ENCODE measurements at regions not wholly inside any gene's neighbourhood (a gene's known extent, or its start where the extent isn't known, plus 50 kb on each side); places are given as distances from the start of the nearest gene placed in this dataset.

GRCh38 chr11:91771961-91772360, 452.7 kb upstream of the FAT3 start:
- WGBS (ENCODE audit: insufficient coverage, low coverage, low lambda C conversion rate, missing lambda C conversion rate) = 42% methylated on average over 1 of the region's 1 CpG
- intact Hi-C loops (cut with DNase I) = no loop called here
- no peak for ATAC-seq

GRCh38 chr11:91768783-91769182, 455.8 kb upstream of the FAT3 start:
- H3K4me3 ChIP-seq = no peak overlapping the region
- H3K4me1 ChIP-seq = no peaks in the 10 kb centered on the region
- H3K9me3 ChIP-seq = no peaks in the 10 kb centered on the region
- intact Hi-C loops (cut with DNase I) = no loop called here
- TF ChIP-seq CTCF (IDR thresholded peaks at IDR 0.05) = no peak
- no peak for TF ChIP-seq POLR2A (IDR thresholded peaks at IDR 0.05)
- DNase-seq (no peak), ATAC-seq (no peak)
- 100% methylated on average over 1 of the region's 1 CpG for WGBS (ENCODE audit: insufficient coverage, low coverage, low lambda C conversion rate, missing lambda C conversion rate)
- no peaks in the 10 kb centered on the region for H3K36me3 ChIP-seq
- no peaks in the 10 kb centered on the region for H3K27me3 ChIP-seq
- no peak overlapping the region for H3K27ac ChIP-seq

More at GRCh38 chr11:91771961-91772360, 452.7 kb upstream of the FAT3 start:
- no peak overlapping the region for H3K27ac ChIP-seq
- no peaks in the 10 kb centered on the region for H3K9me3 ChIP-seq
- no peaks in the 10 kb centered on the region for H3K36me3 ChIP-seq
- TF ChIP-seq CTCF (IDR thresholded peaks at IDR 0.05) (no peak), POLR2A (IDR thresholded peaks at IDR 0.05) (no peak)
- H3K4me1 ChIP-seq = no peaks in the 10 kb centered on the region
- no peaks in the 10 kb centered on the region for H3K27me3 ChIP-seq
- H3K4me3 ChIP-seq = no peak overlapping the region
- no peak for DNase-seq

- Histone ChIP-seq H3K4me1 (no peaks in the 10 kb centered on the region), H3K9me3 (no peaks in the 10 kb centered on the region), H3K27me3 (no peaks in the 10 kb centered on the region), H3K36me3 (no peaks in the 10 kb centered on the region), H3K4me3 (no peak overlapping the region), H3K27ac (no peak overlapping the region)
- intact Hi-C loops (cut with DNase I) = no loop called here
- DNase-seq (no peak), ATAC-seq (no peak)
- TF ChIP-seq POLR2A (IDR thresholded peaks at IDR 0.05) (no peak), CTCF (IDR thresholded peaks at IDR 0.05) (no peak)
Observed at GRCh38 chr11:91763331-91763730, 461.3 kb upstream of the FAT3 start.

- ATAC-seq (no peak), DNase-seq (no peak)
- WGBS (ENCODE audit: insufficient coverage, low coverage, low lambda C conversion rate, missing lambda C conversion rate) = 33% methylated on average over 3 of the region's 3 CpGs
- no peaks in the 10 kb centered on the region for H3K36me3 ChIP-seq
- no peak overlapping the region for H3K27ac ChIP-seq
- no peaks in the 10 kb centered on the region for H3K4me1 ChIP-seq
- TF ChIP-seq POLR2A (IDR thresholded peaks at IDR 0.05) (no peak), CTCF (IDR thresholded peaks at IDR 0.05) (no peak)
- H3K9me3 ChIP-seq = no peaks in the 10 kb centered on the region
- intact Hi-C loops (cut with DNase I) = no loop called here
- no peaks in the 10 kb centered on the region for H3K27me3 ChIP-seq
- H3K4me3 ChIP-seq = no peak overlapping the region
Observed at GRCh38 chr11:91761406-91762025, 463.1 kb upstream of the FAT3 start.
